Kidney (tissue), 13 donors: ENCODE measurements at regions not wholly inside any gene's neighbourhood (a gene's known extent, or its start where the extent isn't known, plus 50 kb on each side); places are given as distances from the start of the nearest gene placed in this dataset.

Experiments
- DNase-seq, 5 donors: peaks; one replicate each; pipeline ENCODE4 v3.0.0-alpha.2; 2013 to 2020
- FAIRE-seq: peaks from 2 replicates; lab custom pipeline; 2012; peaks lifted over from hg19 to GRCh38; lab: Jason Lieb, UNC
- H3K27ac ChIP-seq, 2 donors: one replicate each; pipeline ENCODE4 v1.7.0; 2013; ENCODE audit warnings: low read depth in 2 of 2, low read length in 2 of 2, inconsistent platforms in 1 of 2
- H3K27me3 ChIP-seq: one replicate; pipeline ENCODE4 v1.7.1; 2013; ENCODE audit warnings: low read length, inconsistent platforms; ENCODE audit not compliant: control insufficient read depth, insufficient read depth
- H3K36me3 ChIP-seq, 3 donors: one replicate each; pipeline versions ENCODE4 v1.7.0 to v1.7.1; 2013; ENCODE audit warnings: low read length in 3 of 3, control low read depth in 1 of 3, inconsistent platforms in 1 of 3; ENCODE audit not compliant: insufficient read depth in 3 of 3, control insufficient read depth in 2 of 3
- H3K4me1 ChIP-seq, 3 donors: one replicate each; pipeline versions ENCODE4 v1.7.0 to v1.7.1; 2013; ENCODE audit warnings: low read length in 3 of 3, inconsistent platforms in 1 of 3, low read depth in 1 of 3; ENCODE audit not compliant: control insufficient read depth in 2 of 3, insufficient read depth in 2 of 3
- H3K4me3 ChIP-seq, 3 donors: one replicate each; pipeline versions ENCODE4 v1.7.0 to v1.8.1; 2013; ENCODE audit warnings: low read length in 3 of 3, control low read depth in 1 of 3, inconsistent platforms in 1 of 3
- H3K9ac ChIP-seq, 3 donors: one replicate each; pipeline versions ENCODE4 v1.7.0 to v1.7.1; 2013; ENCODE audit warnings: low read length in 3 of 3, control low read depth in 1 of 3, inconsistent platforms in 1 of 3
- H3K9me3 ChIP-seq, 3 donors: one replicate each; pipeline versions ENCODE4 v1.7.0 to v1.7.1; 2013; ENCODE audit warnings: low read length in 3 of 3, control low read depth in 1 of 3, inconsistent platforms in 1 of 3; ENCODE audit not compliant: control insufficient read depth in 2 of 3, insufficient read depth in 1 of 3
- CTCF ChIP-seq: IDR thresholded peaks from 3 replicates; pipeline ENCODE4 v1.5.1; 2012; ENCODE audit warnings: mild to moderate bottlenecking, moderate library complexity, borderline replicate concordance; ENCODE audit not compliant: insufficient read depth; ENCODE audit errors: extremely low read depth
- intact Hi-C: fragments of 100-400 bp; cut with DNase I; formaldehyde crosslinking; loops from one replicate; pipeline ENCODE4 v1.11.1; 2022
- donor health status: control.
- donor health status: control.
- donor health status: control.
- donor health status: control.
- donor health status: control.
- donor health status: DM: yes; HTN: yes; CAD: no.
- donor health status: Normal renal cell carcinoma (clear cell type).

GRCh38 chr6:140597181-140597580, 1222.7 kb upstream of the CITED2 start:
- FAIRE-seq (no peak), DNase-seq (no peak)
- Histone ChIP-seq H3K4me3 (no peak overlapping the region), H3K36me3 (no peaks in the 10 kb centered on the region), H3K27me3 (no peaks in the 10 kb centered on the region), H3K9ac (no peak overlapping the region), H3K9me3 (no peaks in the 10 kb centered on the region), H3K4me1 (no peaks in the 10 kb centered on the region), H3K27ac (no peak overlapping the region)
- intact Hi-C loops, result no loop called here
- no peak for TF ChIP-seq CTCF

- H3K27me3 ChIP-seq, result no peaks in the 10 kb centered on the region
- no peaks in the 10 kb centered on the region for H3K4me1 ChIP-seq
- intact Hi-C loops, result no loop called here
- no peak overlapping the region for H3K27ac ChIP-seq
- H3K9ac ChIP-seq, result no peak overlapping the region
- H3K4me3 ChIP-seq, result no peak overlapping the region
- FAIRE-seq (no peak), DNase-seq (no peak)
- no peaks in the 10 kb centered on the region for H3K36me3 ChIP-seq
- no peak for TF ChIP-seq CTCF
- H3K9me3 ChIP-seq, result no peaks in the 10 kb centered on the region
These were observed 1220.3 kb upstream of the CITED2 start for GRCh38 chr6:140594806-140595128.

GRCh38 chr6:140592877-140593276, 1218.4 kb upstream of the CITED2 start:
- no peaks in the 10 kb centered on the region for H3K9me3 ChIP-seq
- intact Hi-C loops, result no loop called here
- no peak overlapping the region for H3K9ac ChIP-seq
- H3K4me3 ChIP-seq, result no peak overlapping the region
- no peak for TF ChIP-seq CTCF
- no peak overlapping the region for H3K27ac ChIP-seq
- no peaks in the 10 kb centered on the region for H3K4me1 ChIP-seq
- no peak for FAIRE-seq
- H3K36me3 ChIP-seq, result no peaks in the 10 kb centered on the region
- no peaks in the 10 kb centered on the region for H3K27me3 ChIP-seq
- no peak for DNase-seq

- Histone ChIP-seq H3K27me3 (no peaks in the 10 kb centered on the region), H3K9ac (no peak overlapping the region), H3K36me3 (no peaks in the 10 kb centered on the region), H3K9me3 (no peaks in the 10 kb centered on the region), H3K27ac (no peak overlapping the region), H3K4me3 (no peak overlapping the region), H3K4me1 (no peaks in the 10 kb centered on the region)
- no peak for TF ChIP-seq CTCF
- DNase-seq, result no peak
- intact Hi-C loops, result no loop called here
- no peak for FAIRE-seq
These were observed 1216.2 kb upstream of the CITED2 start for GRCh38 chr6:140590641-140591040.
